ENCODE measurements at regions not wholly inside any gene's neighbourhood (a gene's known extent, or its start where the extent isn't known, plus 50 kb on each side); places are given as distances from the start of the nearest gene placed in this dataset.
"Not testable (repeated sequence)": the region's sequence is repeated elsewhere in the genome, so short reads cannot be mapped to it uniquely, and the experiment has no call there.

DNA sequence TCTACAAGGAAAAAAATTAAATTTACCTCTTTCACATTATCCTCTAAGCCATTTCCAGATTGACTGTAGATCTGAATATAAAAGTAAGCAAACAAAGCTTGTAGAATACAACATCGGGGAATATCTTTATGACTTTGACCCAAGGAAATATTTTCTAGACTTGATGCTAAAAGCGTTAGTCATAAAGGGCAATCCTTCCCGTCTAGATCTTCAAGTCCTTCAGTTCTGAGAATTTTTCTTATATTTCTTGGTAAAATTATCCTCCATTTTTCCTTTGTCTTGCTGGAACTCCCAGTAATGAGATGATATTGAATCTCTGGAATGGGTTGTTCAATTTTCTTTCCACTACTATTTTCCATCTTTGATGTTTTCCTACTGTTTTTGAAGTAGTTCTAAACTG, 77.8 kb upstream of the ZNF184 start:
- no peak for DNase-seq (ENCODE audit: low read depth in 4 of 4, low spot score in 2 of 4)

DNA sequence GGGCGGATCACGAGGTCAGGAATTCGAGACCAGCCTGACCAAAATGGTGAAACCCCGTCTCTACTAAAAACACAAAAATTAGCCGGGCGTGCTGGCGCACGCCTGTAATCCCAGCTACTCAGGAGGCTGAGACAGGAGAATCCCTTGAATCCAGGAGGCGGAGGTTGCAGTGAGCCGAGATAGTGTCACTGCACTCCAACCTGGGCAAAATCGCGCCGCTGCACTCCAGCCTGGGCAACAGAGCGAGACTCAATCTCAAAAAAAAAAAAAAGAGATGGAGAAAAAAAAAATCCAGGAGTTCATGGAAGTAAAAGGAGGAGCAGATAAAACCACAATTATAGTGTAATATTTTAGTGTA, 76.3 kb upstream of the ZNF184 start:
- not testable (repeated sequence) for DNase-seq (ENCODE audit: low read depth in 4 of 4, low spot score in 2 of 4)

DNA sequence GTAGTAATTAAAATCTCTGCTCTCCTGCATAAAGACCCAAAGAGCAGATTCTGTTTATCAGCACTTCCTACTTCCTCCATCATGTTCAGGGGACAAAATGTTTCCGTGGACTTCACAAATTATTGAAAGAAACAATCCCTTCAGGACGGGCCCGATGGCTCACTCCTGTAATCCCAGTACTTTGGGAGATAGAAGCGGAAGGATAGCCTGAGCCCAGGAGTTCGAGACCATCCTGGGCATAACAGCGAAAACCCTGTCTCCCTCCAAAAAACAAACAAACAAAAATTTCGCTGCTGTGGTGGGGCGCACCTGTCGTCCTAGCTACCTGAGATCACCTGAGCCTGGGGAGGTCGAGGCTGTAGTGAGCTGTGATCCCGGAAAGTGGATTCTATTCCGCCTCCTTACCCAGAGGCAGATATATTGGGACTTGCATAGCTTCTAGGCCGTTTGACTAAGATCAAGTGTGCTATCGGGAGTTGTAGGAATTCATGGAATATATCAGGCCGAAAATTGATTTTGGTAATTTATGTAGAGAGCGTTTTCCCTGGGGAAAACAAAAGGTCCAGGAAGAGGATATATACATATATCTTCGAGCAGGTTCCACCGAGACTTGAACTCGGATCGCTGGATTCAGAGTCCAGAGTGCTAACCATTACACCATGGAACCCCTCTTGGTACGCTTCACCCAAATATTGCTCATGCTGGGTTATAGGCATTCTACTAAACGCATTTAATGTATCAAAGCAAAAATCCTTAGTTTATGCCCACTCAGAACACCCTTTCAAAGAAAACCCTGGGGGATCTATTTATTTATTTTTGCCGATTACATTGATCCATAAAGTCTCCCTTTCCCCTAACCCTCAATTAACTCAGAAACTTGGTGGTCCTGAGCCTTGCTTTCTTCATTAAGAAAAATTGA, 74.5 kb upstream of the ZNF184 start:
- DNase-seq (ENCODE audit: low read depth in 4 of 4, low spot score in 2 of 4) = no peak

DNA sequence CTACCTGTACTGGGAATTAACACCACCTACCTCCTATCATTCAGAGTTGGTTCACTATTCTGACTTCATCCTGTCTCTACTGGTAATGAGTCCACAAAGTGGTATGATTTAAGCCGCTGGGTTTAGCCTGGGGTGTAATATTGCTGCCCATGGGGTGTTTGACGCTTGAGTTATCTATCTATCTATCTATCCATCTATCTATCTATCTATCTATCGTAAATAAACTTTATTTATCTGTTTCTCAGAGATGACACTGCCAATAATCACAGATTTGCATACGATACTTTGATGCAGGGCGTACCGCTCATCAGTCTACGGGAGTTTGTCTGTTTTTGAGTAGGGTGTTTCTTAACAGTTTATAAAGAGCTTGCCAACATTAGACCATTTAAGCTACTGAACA, 73.6 kb upstream of the ZNF184 start:
- no peak for DNase-seq (ENCODE audit: low read depth in 4 of 4, low spot score in 2 of 4)

DNA sequence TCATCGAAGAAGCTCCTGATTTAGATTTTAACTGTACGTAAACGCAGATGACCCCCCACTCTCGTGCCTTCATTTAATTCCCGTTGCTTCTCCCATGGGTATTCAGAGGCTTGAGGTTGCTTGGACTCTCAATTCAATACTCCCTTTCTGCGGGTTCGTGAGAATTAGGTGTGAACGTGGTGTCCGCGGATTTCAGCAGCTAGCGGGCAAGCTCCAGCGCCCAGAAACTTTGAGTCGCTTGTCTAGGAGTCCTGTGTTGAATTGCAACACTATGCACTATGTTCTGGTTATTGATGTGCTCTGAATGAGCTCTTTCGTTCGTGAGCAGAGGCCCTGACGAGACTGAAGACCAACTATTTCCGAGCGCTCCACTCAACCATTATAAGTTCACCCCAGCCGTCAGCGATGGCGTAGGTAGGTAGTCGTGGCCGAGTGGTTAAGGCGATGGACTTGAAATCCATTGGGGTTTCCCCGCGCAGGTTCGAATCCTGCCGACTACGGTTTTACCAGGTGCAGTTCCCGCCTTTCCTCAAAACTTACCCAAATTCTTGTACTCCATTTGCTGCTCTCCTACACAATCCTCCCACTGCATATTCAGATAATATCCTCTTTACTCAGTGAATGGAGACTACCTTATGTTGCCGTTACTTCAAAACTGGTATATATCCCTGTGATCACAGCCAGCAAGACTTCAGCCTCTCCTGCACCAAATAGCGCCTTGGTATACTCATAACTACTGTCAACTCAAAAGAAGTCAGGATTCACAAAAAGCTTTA, 72.6 kb upstream of the ZNF184 start:
- no peak for DNase-seq (ENCODE audit: low read depth in 4 of 4, low spot score in 2 of 4)

DNA sequence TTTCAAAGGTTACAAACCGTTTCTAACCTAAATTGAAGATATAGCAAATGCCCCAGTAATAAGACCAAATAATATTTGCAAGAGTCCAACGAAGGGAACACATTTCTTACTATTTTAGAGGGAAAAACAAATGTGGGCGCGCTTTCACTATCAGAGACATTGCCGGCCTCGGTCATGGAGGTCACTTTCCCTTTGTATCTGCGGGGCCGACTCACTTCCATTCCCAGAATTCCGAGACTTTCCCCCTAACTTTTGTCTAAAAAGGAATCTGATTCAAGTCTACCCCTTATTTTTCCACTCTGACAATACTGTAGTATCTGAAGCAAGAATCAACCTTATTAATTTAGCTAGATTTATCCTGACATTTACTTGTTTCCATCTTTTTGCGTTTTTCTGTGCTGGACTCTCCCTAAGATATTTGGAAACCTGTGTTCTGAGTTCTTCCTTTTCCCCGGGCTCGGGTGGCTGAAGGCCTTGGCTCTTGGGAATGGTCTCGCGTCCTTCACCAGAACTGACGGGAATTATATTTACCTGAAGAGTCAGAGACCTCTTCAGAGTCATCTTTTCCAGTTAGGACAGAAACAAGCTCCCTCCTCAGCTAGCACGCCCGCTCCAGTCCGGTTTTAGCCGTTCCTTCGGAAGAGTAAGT, 71.8 kb upstream of the ZNF184 start:
- DNase-seq (ENCODE audit: low read depth in 4 of 4, low spot score in 2 of 4) = no peak

DNA sequence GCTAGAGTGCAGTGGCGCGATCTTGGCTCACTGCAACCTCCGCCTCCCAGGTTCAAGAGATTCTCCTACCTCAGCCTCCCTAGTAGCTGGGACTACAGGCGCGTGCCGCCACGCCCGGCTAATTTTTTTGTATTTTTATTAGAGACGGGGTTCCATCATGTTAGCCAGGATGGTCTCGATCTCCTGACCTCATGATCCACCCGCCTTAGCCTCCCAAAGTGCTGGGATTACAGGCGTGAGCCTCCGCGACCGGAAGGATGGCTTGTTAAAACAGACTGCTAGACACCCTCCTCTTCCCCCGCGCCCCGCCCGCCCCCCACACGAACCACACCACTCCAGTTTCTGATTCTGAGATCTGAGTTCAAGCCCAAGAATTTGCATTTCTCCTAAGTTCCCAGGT, 71.2 kb upstream of the ZNF184 start:
- DNase-seq (ENCODE audit: low read depth in 4 of 4, low spot score in 2 of 4) = not testable (repeated sequence)

DNA sequence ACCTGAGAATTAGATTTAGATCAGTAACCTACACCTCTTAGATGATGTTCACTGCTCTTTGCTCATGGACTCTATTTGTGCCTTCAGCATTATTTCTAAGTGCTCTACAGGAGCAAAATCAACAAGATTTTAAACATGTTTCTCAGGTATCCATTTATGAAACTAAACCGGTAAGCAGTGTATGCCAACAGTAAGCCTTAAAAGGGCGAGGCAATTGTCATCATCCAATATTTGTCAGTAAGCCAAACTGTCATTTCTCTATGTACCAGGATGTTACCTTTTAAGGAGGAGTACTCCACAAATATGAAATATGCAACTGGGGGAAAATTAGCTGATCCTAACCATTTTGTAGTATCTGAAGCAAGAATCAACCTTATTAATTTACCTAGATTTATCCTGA, 69.6 kb upstream of the ZNF184 start:
- DNase-seq (ENCODE audit: low read depth in 4 of 4, low spot score in 2 of 4) = no peak

DNA sequence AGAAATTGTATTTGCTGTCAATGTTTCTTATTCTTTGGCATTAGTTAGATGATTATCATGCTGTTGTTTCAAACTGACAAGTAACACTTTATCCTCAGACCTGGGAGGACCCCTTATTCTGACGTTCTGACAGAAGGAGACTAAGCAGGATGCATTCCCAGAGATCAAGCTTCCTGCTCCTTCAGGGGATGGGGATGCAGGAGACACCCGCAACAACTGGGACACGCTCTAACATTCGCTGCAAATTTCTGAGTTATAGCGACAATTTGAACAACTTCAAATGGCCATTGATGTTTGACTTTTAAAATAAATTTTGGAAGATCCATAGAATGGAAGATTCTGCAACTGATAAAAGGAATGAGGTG, 69.0 kb upstream of the ZNF184 start:
- DNase-seq (ENCODE audit: low read depth in 4 of 4, low spot score in 2 of 4) = no peak

DNA sequence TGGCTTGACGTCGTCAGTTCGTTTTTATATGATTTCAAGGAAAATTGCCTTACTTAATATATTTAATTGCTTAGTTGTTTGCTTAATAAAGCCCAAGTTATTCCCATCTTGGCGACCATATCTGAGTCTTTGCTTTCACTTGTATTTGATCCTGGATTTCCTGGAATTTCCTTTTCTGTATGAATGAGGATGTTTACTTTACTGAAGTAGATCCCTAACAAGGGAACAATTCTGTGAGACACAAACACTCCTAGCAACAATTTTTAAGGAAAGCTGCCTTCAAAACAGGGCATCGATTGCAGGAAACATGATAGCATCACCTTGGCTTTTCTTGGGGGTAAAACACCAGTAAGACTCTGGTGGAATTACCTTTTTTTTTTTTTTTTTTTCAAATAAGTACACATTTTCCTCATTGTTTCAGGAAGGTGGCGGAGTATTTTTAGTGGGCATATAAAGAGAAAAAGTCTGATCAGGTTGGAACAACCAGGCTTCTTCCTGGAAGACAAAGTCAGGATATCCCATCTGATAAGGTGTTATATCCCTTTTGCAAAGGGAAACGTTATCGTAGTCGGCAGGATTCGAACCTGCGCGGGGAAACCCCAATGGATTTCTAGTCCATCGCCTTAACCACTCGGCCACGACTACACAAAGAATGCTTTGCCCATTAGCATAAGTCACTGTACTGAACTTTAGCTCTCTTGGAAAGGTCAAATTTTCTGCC, 68.5 kb upstream of the ZNF184 start:
- no peak for DNase-seq (ENCODE audit: low read depth in 4 of 4, low spot score in 2 of 4)

DNA sequence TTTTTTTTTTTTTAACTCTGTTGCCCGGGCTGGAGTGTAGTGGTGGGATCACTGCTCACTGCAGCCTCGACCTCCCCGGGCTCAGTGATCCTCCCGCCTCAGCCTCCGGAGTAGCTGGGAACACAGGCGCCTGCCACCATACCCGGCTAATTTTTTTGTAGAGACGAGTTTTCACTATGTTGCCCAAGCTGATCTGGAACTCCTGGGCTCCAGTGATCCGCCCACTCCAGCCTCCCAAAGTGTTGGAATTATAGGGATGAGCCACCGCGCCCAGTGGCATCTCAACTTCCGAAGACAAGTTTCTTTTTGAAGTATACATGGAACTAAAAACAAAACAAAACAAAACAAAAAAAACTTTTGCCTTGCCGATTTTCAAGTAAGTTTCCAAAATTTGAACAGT, 66.6 kb upstream of the ZNF184 start:
- DNase-seq (ENCODE audit: low read depth in 4 of 4, low spot score in 2 of 4) = no peak

DNA sequence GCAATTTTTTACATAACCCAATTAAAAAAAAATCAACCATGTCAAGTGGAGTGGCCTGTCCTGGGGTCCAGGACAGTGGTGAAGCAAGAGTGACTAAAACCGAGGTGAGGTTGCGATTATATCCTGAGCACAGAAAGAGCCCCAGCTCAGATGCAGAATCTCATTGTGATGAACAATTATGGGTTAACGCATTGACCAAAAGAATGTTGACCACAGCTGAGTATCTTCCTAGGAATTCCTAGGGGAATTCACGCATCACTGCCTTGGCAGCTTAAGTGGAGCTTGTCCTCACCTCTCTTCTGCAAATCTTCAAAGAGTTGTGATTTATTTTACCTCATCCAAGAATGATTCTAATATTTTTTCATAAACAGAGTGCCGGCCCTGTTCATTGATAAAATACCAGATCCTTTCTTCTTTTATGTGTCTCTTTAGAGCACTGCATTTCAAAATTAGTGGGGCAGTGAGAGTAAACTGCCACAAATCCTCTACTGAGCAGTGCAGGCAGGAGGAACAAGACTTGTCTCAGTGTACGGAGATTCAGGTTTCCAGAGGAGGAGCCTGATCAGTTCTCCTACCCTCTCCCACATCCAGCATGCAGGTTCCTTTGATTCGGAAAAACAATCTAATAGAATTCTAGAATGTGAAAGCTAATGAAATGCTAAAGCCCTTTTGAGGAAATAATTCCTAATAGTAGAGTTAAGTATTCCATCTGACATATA, 60.1 kb upstream of the ZNF184 start:
- DNase-seq (ENCODE audit: low read depth in 4 of 4, low spot score in 2 of 4) = no peak

DNA sequence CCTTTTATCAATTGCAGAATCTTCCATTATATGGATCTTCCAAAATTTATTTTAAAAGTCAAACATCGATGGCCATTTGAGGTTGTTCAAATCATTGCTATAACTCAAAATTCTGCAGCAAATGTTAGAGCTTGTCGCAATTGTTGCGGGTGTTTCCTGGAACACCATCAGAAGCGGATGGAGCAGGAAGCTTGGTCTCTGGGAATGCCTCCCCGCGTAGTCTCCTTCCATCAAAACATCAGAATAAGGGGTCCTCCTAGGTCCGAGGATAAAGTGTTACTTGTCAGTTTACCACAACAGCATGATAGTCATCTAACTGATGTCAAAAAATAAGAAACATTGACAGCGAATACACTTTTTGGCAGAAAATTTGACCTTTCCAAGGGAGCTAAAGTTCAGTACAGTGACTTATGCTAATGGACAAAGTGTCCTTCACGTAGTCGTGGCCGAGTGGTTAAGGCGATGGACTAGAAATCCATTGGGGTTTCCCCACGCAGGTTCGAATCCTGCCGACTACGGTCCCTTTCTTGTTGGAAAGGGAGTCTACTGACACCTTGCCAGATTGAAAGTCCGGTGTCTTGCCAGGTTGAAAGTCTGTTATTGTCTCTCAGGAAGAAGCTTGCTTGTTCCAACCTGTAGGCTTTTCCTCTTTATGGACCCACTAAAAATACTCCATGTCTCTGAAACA, 59.0 kb upstream of the ZNF184 start:
- no peak for DNase-seq (ENCODE audit: low read depth in 4 of 4, low spot score in 2 of 4)

DNA sequence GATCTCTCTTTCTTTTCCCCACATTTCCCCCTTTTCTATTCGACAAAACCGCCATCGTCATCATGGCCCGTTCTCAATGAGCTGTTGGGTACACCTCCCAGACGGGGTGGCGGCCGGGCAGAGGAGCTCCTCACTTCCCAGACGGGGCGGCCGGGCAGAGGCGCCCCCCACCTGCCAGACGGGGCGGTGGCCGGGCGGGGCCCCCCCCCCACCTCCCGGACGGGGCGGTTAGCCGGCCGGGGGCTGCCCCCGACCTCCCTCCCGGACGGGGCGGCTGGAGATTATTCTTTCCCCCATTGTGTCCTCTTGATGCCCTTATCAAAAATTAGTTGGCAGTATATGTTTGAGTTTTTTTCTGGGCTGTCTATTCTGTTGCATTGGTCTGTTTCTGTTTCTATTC, 56.9 kb upstream of the ZNF184 start:
- not testable (repeated sequence) for DNase-seq (ENCODE audit: low read depth in 4 of 4, low spot score in 2 of 4)

DNA sequence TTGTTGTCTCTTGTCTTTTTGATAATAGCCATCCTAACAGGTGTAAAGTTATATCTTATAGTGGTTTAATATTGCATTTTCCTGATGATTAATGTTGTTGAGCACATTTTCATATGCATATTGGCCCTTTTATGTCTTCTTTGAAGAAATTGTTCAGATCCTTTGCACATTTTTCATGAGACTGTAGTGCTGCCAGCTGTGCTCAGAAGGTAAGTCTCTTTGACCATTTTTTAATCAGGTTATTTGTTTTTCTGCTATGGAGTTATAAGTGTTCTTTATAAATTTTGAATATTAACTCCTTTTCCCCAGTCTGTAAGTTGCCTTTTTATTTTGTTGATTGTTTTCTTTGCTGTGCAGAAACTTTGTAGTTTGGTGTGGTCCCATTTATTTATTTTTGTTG, 55.8 kb upstream of the ZNF184 start:
- no peak for DNase-seq (ENCODE audit: low read depth in 4 of 4, low spot score in 2 of 4)
